HepG2 (cell line): ENCODE measurements at regions not wholly inside any gene's neighbourhood (a gene's known extent, or its start where the extent isn't known, plus 50 kb on each side); places are given as distances from the start of the nearest gene placed in this dataset.

Experiments
- ATAC-seq: fragments of 200-7000 bp; cut with Tn5 transposase; 3 replicates; pipeline ENCODE4 v1.9.1; 2020; ENCODE audit warnings: mild to moderate bottlenecking, moderate library complexity
- BruUV-seq: library from RNA; stranded (reverse); fragments of 400-500 nt; replicated peaks from 2 replicates; lab custom pipeline; 2021; lab: Mats Ljungman, UMichigan
- CTCF ChIA-PET: fragments of 300-600 bp; formaldehyde crosslinking; extraction: SDS; loops from one replicate; lab custom pipeline; 2021; ENCODE audit warnings: low total read pairs, inconsistent platforms, low intra/inter-chr PET ratio; lab: Yijun Ruan, JAX
- POLR2A ChIA-PET: fragments of 350-600 bp; sonication (Branson Sonifier 250); formaldehyde crosslinking; loops from one replicate; lab custom pipeline; 2020; ENCODE audit warnings: antibody characterized with exemption, inconsistent platforms; lab: Yijun Ruan, JAX
- DNase-seq: peaks from one replicate; pipeline ENCODE4 v3.0.0-alpha.2; 2015; ENCODE audit warnings: low spot score
- FAIRE-seq: peaks from 3 replicates; lab custom pipeline; 2011; peaks lifted over from hg19 to GRCh38; lab: Jason Lieb, UNC
- H2AFZ ChIP-seq: one replicate; pipeline ENCODE4 v1.6.1; 2011; ENCODE audit warnings: low read length, inconsistent platforms
- H3K27ac ChIP-seq: fragments of 300-600 bp; 3 replicates; pipeline ENCODE4 v1.8.0; 2011; ENCODE audit warnings: mixed run types, mild to moderate bottlenecking, mixed read lengths, low read length, inconsistent platforms; ENCODE audit not compliant: insufficient read depth; ENCODE audit errors: extremely low read length
- H3K27me3 ChIP-seq, 2 experiments: fragments of 200-600 bp in 1 of 2; 2 replicates in 1 of 2; 3 replicates in 1 of 2; pipeline versions ENCODE4 v1.6.0 to v1.8.0; 2011; ENCODE audit warnings: low read length in 2 of 2, mild to moderate bottlenecking in 2 of 2, moderate library complexity in 2 of 2, inconsistent platforms in 1 of 2; ENCODE audit not compliant: insufficient read depth in 2 of 2, control insufficient read depth in 1 of 2
- H3K36me3 ChIP-seq, 2 experiments: fragments of 200-600 bp in 1 of 2; replicated peaks in 1 of 2; 2 replicates in 1 of 2; 3 replicates in 1 of 2; pipeline versions ENCODE4 v1.5.1 to v1.8.0; 2011; ENCODE audit warnings: low read length in 2 of 2, inconsistent platforms in 1 of 2; ENCODE audit not compliant: insufficient read depth in 2 of 2, control insufficient read depth in 1 of 2
- H3K4me1 ChIP-seq: 2 replicates; pipeline ENCODE4 v1.5.1; 2012; ENCODE audit warnings: low read length, inconsistent platforms; ENCODE audit not compliant: insufficient read depth
- H3K4me2 ChIP-seq: 2 replicates; pipeline ENCODE4 v1.6.0; 2011; ENCODE audit warnings: low read depth, low read length, inconsistent platforms
- H3K4me3 ChIP-seq, 3 experiments: fragments of 200-600 bp in 1 of 3; sonication (generic), shearing (Covaris generic) in 1 of 3; replicated peaks in 1 of 3; 2 replicates each; pipeline ENCODE4 v1.5.1; 2011 to 2016; ENCODE audit warnings: low read length in 3 of 3, inconsistent platforms in 2 of 3, low read depth in 2 of 3, mild to moderate bottlenecking in 2 of 3, control low read depth in 1 of 3, mixed read lengths in 1 of 3; ENCODE audit not compliant: insufficient read depth in 1 of 3
- H3K79me2 ChIP-seq: one replicate; pipeline ENCODE4 v1.6.1; 2011; ENCODE audit warnings: low read length, inconsistent platforms; ENCODE audit not compliant: insufficient read depth
- H3K9ac ChIP-seq: 2 replicates; pipeline ENCODE4 v1.6.0; 2011; ENCODE audit warnings: mild to moderate bottlenecking, low read depth, low read length, inconsistent platforms; ENCODE audit not compliant: insufficient read depth
- H3K9me3 ChIP-seq: 2 replicates; pipeline ENCODE4 v1.5.1; 2012; ENCODE audit warnings: mild to moderate bottlenecking, low read length
- H4K20me1 ChIP-seq: 2 replicates; pipeline ENCODE4 v1.6.0; 2011; ENCODE audit warnings: inconsistent platforms, mild to moderate bottlenecking, low read length, moderate library complexity; ENCODE audit not compliant: insufficient read depth
- BRCA1 ChIP-seq: sonication (generic); formaldehyde crosslinking; IDR thresholded peaks from 2 replicates; pipeline ENCODE4 v1.4.0; 2020; ENCODE audit warnings: missing genetic modification reagents
- GTF3A ChIP-seq: sonication (generic); formaldehyde crosslinking; conservative IDR thresholded peaks from 2 replicates; pipeline ENCODE4 v1.4.0; 2020; ENCODE audit warnings: mild to moderate bottlenecking, missing genetic modification reagents
- IKZF4 ChIP-seq: sonication (generic); formaldehyde crosslinking; IDR thresholded peaks from 2 replicates; pipeline ENCODE4 v1.5.1; 2020; ENCODE audit warnings: borderline replicate concordance, mild to moderate bottlenecking, low read depth, missing genetic modification reagents; ENCODE audit errors: not compliant biosample characterization
- KDM6A ChIP-seq: IDR thresholded peaks from 2 replicates; pipeline ENCODE4 v1.6.1; 2016; ENCODE audit warnings: low read depth
- KLF11 ChIP-seq: IDR thresholded peaks from 2 replicates; pipeline ENCODE4 v1.6.1; 2016; ENCODE audit warnings: missing compliant biosample characterization
- MXD4 ChIP-seq: IDR thresholded peaks from 2 replicates; pipeline ENCODE4 v1.6.1; 2016; ENCODE audit warnings: mild to moderate bottlenecking, missing biosample characterization, missing genetic modification reagents
- POLR2AphosphoS5 ChIP-seq: IDR thresholded peaks from 2 replicates; pipeline ENCODE4 v1.6.1; 2012; ENCODE audit warnings: low read depth, low read length
- ZBTB42 ChIP-seq: sonication (generic); formaldehyde crosslinking; IDR thresholded peaks from 2 replicates; pipeline ENCODE4 v1.5.0; 2020; ENCODE audit warnings: mild to moderate bottlenecking, missing genetic modification reagents
- ZNF101 ChIP-seq: sonication (generic); formaldehyde crosslinking; IDR thresholded peaks from 2 replicates; pipeline ENCODE4 v1.4.0; 2020; ENCODE audit warnings: mild to moderate bottlenecking, low read depth, missing genetic modification reagents, borderline replicate concordance
- ZNF333 ChIP-seq: sonication (generic); formaldehyde crosslinking; IDR thresholded peaks from 2 replicates; pipeline ENCODE4 v1.4.0; 2020; ENCODE audit warnings: mild to moderate bottlenecking, missing genetic modification reagents, borderline replicate concordance
- ZNF343 ChIP-seq: sonication (generic); formaldehyde crosslinking; IDR thresholded peaks from 2 replicates; pipeline ENCODE4 v1.4.0; 2020; ENCODE audit warnings: mild to moderate bottlenecking, missing genetic modification reagents
- ZNF670 ChIP-seq: sonication (generic); formaldehyde crosslinking; IDR thresholded peaks from 2 replicates; pipeline ENCODE4 v1.8.0; 2022; ENCODE audit warnings: mild to moderate bottlenecking, missing genetic modification reagents, borderline replicate concordance
- ZNF678 ChIP-seq: sonication (generic); formaldehyde crosslinking; IDR thresholded peaks from 2 replicates; pipeline ENCODE4 v1.4.0; 2020; ENCODE audit warnings: mild to moderate bottlenecking, missing genetic modification reagents
- ZSCAN22 ChIP-seq: sonication (generic); formaldehyde crosslinking; IDR thresholded peaks from 2 replicates; pipeline ENCODE4 v1.4.0; 2020; ENCODE audit warnings: mild to moderate bottlenecking, missing genetic modification reagents
- WGBS: methylation state at CpG from one replicate; pipeline ENCODE4 v1.1.6; 2017; ENCODE audit warnings: low lambda C conversion rate; 5-methylcytosine and 5-hydroxymethylcytosine counted together
- in situ Hi-C: cut with HindIII; loops from 2 replicates; pipeline ENCODE4 v1.10.0; 2017; ENCODE audit warnings: low pct_unique_long_range_greater_than_20kb; ENCODE audit not compliant: extremely low pct_ligation_motif_present
- intact Hi-C: fragments of 100-400 bp; cut with micrococcal nuclease; formaldehyde crosslinking; loops from one replicate; pipeline ENCODE4 v1.10.0; 2022; ENCODE audit not compliant: unreplicated experiment
- TF ChIP-seq, protein P1 (sequence below): sonication (generic); formaldehyde crosslinking; IDR thresholded peaks from 2 replicates; pipeline ENCODE4 v1.5.0; 2020; ENCODE audit warnings: missing genetic modification reagents
- TF ChIP-seq, protein P2 (sequence below): sonication (generic); formaldehyde crosslinking; IDR thresholded peaks from 2 replicates; pipeline ENCODE4 v1.4.0; 2020; ENCODE audit warnings: mild to moderate bottlenecking, low read depth, missing genetic modification reagents
- TF ChIP-seq, protein P3 (sequence below): sonication (generic); formaldehyde crosslinking; IDR thresholded peaks from 2 replicates; pipeline ENCODE4 v1.4.0; 2020; ENCODE audit warnings: missing genetic modification reagents

DNA sequence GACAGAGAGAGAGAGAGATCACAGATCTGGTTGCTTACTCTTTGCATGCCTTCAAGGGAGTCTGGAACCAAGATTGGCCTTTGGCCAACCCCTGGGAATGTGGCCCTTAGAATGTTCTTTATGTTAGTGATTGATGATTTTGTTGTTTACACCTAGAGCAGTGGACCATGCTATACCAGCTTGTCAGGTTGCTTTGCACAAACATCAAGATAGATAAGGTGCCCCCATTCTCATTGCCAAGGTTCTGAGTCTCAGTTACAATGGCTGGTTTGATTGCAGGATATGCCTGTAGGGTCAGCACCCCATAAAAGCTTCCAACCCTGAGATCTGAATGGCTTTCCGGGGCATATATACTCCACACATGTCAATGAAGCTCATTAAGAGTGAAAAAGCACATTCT is 53.5 kb upstream of the SLC2A12 start:
- POLR2A ChIA-PET: no interaction called here
- H2AFZ ChIP-seq: no peak overlapping the region
- H3K36me3 ChIP-seq: no peaks in the 10 kb centered on the region
- no peak for DNase-seq
- H3K4me3 ChIP-seq: no peak overlapping the region
- BruUV-seq: no TSS peak
- no peak for FAIRE-seq
- WGBS: 5% methylated on average over 1 of the region's 1 CpG
- H3K4me1 ChIP-seq: no peaks in the 10 kb centered on the region
- H3K9me3 ChIP-seq: no peaks in the 10 kb centered on the region
- H3K4me2 ChIP-seq: no peak overlapping the region
- CTCF ChIA-PET: no interaction called here
- H3K9ac ChIP-seq: no peak overlapping the region
- intact Hi-C loops: no loop called here
- in situ Hi-C loops: no loop called here
- H4K20me1 ChIP-seq: no peaks in the 10 kb centered on the region
- H3K27ac ChIP-seq: no peak overlapping the region
- TF ChIP-seq KDM6A (CRISPR knock-in tag) (no peak), KLF11 (no peak), GTF3A (no peak)
- TF ChIP-seq, protein P1, sequence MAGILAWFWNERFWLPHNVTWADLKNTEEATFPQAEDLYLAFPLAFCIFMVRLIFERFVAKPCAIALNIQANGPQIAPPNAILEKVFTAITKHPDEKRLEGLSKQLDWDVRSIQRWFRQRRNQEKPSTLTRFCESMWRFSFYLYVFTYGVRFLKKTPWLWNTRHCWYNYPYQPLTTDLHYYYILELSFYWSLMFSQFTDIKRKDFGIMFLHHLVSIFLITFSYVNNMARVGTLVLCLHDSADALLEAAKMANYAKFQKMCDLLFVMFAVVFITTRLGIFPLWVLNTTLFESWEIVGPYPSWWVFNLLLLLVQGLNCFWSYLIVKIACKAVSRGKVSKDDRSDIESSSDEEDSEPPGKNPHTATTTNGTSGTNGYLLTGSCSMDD (CRISPR knock-in tag): no peak
- no peak for ATAC-seq
- 0 out of 5 replicates have a peak, but pooled peaks cover 0 to 4% of the 10 kb centered on the region in 2 experiments for H3K27me3 ChIP-seq
- no peaks in the 10 kb centered on the region for H3K79me2 ChIP-seq

DNA sequence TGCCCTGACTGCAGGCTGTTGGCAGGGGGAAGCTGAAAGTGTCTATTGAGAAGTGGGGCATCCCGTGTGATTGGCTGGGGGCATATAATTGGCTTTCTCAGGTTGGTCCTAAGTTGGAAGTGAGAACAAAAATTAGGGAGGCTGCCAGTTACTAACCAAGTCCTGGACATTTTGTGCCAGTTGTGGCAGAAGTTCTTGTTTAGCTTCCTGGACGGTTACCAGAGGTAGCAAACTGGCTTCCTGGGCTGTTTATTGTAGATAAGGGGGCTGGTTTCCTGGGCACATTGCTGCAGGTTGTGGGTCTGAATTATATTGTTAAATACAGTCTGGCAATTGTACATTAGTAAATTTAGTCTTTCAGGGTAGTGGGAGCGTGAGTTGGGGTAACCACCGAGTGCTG is 50.6 kb upstream of the SLC2A12 start:
- Histone ChIP-seq H3K79me2 (no peaks in the 10 kb centered on the region), H3K9me3 (no peaks in the 10 kb centered on the region), H2AFZ (no peak overlapping the region), H3K4me2 (no peak overlapping the region), H3K36me3 (no peaks in the 10 kb centered on the region), H3K27ac (no peak overlapping the region), H3K9ac (no peak overlapping the region), H3K27me3 (0 out of 5 replicates have a peak, but pooled peaks cover 0 to 4% of the 10 kb centered on the region in 2 experiments), H4K20me1 (no peaks in the 10 kb centered on the region), H3K4me1 (no peaks in the 10 kb centered on the region), H3K4me3 (no peak overlapping the region)
- intact Hi-C loops: no loop called here
- ChIA-PET CTCF (no interaction called here), POLR2A (no interaction called here)
- ATAC-seq (no peak), DNase-seq (no peak), FAIRE-seq (no peak)
- WGBS: 3% methylated on average over 4 of the region's 4 CpGs
- BruUV-seq: no TSS peak
- in situ Hi-C loops: no loop called here
- TF ChIP-seq ZSCAN22 (no peak), ZNF101 (CRISPR knock-in tag) (no peak), ZNF343 (CRISPR knock-in tag) (no peak), ZNF333 (CRISPR knock-in tag) (no peak), ZNF670 (CRISPR knock-in tag) (no peak), POLR2AphosphoS5 (no peak), ZBTB42 (CRISPR knock-in tag) (no peak), ZNF678 (no peak), MXD4 (CRISPR knock-in tag) (no peak), IKZF4 (CRISPR knock-in tag) (no peak), BRCA1 (CRISPR knock-in tag) (no peak)
- TF ChIP-seq, protein P2, sequence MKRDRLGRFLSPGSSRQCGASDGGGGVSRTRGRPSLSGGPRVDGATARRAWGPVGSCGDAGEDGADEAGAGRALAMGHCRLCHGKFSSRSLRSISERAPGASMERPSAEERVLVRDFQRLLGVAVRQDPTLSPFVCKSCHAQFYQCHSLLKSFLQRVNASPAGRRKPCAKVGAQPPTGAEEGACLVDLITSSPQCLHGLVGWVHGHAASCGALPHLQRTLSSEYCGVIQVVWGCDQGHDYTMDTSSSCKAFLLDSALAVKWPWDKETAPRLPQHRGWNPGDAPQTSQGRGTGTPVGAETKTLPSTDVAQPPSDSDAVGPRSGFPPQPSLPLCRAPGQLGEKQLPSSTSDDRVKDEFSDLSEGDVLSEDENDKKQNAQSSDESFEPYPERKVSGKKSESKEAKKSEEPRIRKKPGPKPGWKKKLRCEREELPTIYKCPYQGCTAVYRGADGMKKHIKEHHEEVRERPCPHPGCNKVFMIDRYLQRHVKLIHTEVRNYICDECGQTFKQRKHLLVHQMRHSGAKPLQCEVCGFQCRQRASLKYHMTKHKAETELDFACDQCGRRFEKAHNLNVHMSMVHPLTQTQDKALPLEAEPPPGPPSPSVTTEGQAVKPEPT (CRISPR knock-in tag): no peak
- TF ChIP-seq, protein P3, sequence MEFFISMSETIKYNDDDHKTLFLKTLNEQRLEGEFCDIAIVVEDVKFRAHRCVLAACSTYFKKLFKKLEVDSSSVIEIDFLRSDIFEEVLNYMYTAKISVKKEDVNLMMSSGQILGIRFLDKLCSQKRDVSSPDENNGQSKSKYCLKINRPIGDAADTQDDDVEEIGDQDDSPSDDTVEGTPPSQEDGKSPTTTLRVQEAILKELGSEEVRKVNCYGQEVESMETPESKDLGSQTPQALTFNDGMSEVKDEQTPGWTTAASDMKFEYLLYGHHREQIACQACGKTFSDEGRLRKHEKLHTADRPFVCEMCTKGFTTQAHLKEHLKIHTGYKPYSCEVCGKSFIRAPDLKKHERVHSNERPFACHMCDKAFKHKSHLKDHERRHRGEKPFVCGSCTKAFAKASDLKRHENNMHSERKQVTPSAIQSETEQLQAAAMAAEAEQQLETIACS (CRISPR knock-in tag): no peak
